Brain microvascular endothelial cell (primary cell): ENCODE measurements at regions not wholly inside any gene's neighbourhood (a gene's known extent, or its start where the extent isn't known, plus 50 kb on each side); places are given as distances from the start of the nearest gene placed in this dataset.

Experiments used
- DNase-seq: peaks from one replicate; pipeline ENCODE4 v3.0.0-alpha.2; 2020
- H3K27ac ChIP-seq: fragments of 250-450 bp; sonication (Bioruptor Pico); 2 replicates; pipeline ENCODE4 v1.5.1; 2020; ENCODE audit warnings: mild to moderate bottlenecking, moderate library complexity
- H3K27me3 ChIP-seq: fragments of 250-450 bp; sonication (Bioruptor Pico); replicated peaks from 2 replicates; pipeline ENCODE4 v1.5.1; 2020; ENCODE audit warnings: mild to moderate bottlenecking
- H3K36me3 ChIP-seq: fragments of 250-450 bp; sonication (Bioruptor Pico); replicated peaks from 2 replicates; pipeline ENCODE4 v1.5.1; 2020; ENCODE audit warnings: mild to moderate bottlenecking
- H3K4me3 ChIP-seq: 2 replicates; pipeline ENCODE4 v1.5.1; 2011; ENCODE audit warnings: low read depth, mild to moderate bottlenecking, control low read depth, low read length, moderate library complexity
- CTCF ChIP-seq: IDR thresholded peaks from 2 replicates; pipeline ENCODE4 v1.5.1; 2011; ENCODE audit warnings: low read depth, mild to moderate bottlenecking, moderate library complexity, low read length, control low read depth, inconsistent platforms; ENCODE audit errors: missing control alignments
- in situ Hi-C: cut with HindIII; loops from 2 replicates; pipeline ENCODE4 v1.10.0; 2017; ENCODE audit warnings: low sequenced_read_pairs, low pct_ligation_motif_present

- DNase-seq: no peak
- Histone ChIP-seq H3K27me3 (no peaks in the 10 kb centered on the region), H3K27ac (no peak overlapping the region), H3K4me3 (no peak overlapping the region), H3K36me3 (no peaks in the 10 kb centered on the region)
- in situ Hi-C loops: no loop called here
- TF ChIP-seq CTCF: no peak
Measured at GRCh38 chr18:35816003-35816402, 156.5 kb upstream of the RMP24 start.

GRCh38 chr18:35817604-35818352, 154.7 kb upstream of the RMP24 start:
- in situ Hi-C loops: no loop called here
- Histone ChIP-seq H3K36me3 (no peaks in the 10 kb centered on the region), H3K27ac (no peak overlapping the region), H3K4me3 (no peak overlapping the region), H3K27me3 (no peaks in the 10 kb centered on the region)
- DNase-seq: no peak
- TF ChIP-seq CTCF: no peak

DNA sequence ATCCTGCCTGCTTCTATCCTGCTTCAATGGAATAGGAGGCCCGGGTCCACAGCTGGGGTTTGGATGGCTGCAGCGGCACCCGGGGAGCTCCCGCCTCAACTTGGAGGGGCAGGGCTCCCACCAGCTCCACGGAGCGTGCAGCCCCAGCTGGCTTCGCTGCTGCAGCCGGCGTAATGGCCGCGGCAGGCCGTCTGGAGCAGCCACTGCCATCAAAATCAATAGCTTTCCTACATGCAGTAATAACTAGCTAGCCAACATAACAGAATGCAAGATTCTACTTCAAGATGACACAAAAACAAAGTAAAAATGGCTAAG, 154.2 kb upstream of the RMP24 start:
- no peak overlapping the region for H3K27ac ChIP-seq
- H3K4me3 ChIP-seq: no peak overlapping the region
- DNase-seq: no peak
- TF ChIP-seq CTCF: no peak
- no peaks in the 10 kb centered on the region for H3K27me3 ChIP-seq
- no peaks in the 10 kb centered on the region for H3K36me3 ChIP-seq
- in situ Hi-C loops: no loop called here

DNA sequence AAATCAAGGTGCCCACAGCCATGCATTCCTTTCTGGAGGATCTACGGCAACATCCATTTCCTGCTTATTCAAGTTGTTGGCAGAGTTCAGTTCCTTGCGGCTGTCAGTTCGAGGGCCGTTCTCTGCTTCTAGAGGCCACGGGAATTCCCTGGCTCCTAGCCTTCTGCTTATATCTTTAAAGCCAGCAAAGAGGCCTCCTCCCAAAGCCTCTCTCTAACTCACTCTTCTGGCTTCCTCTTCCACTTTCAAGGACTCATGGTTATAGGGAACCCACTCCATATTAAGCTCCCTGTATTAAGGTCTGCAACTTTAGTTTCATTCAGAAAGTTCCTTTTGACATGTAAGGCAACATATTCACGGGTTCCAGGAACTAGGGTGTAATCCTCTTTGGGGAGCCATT, 150.1 kb upstream of the RMP24 start:
- no peaks in the 10 kb centered on the region for H3K36me3 ChIP-seq
- no peak for TF ChIP-seq CTCF
- H3K4me3 ChIP-seq: no peak overlapping the region
- no peak for DNase-seq
- no peaks in the 10 kb centered on the region for H3K27me3 ChIP-seq
- H3K27ac ChIP-seq: no peak overlapping the region
- in situ Hi-C loops: no loop called here

GRCh38 chr18:35826477-35826876, 146.0 kb upstream of the RMP24 start:
- Histone ChIP-seq H3K36me3 (no peaks in the 10 kb centered on the region), H3K27me3 (no peaks in the 10 kb centered on the region), H3K27ac (no peak overlapping the region), H3K4me3 (no peak overlapping the region)
- in situ Hi-C loops: no loop called here
- no peak for DNase-seq
- no peak for TF ChIP-seq CTCF

DNA sequence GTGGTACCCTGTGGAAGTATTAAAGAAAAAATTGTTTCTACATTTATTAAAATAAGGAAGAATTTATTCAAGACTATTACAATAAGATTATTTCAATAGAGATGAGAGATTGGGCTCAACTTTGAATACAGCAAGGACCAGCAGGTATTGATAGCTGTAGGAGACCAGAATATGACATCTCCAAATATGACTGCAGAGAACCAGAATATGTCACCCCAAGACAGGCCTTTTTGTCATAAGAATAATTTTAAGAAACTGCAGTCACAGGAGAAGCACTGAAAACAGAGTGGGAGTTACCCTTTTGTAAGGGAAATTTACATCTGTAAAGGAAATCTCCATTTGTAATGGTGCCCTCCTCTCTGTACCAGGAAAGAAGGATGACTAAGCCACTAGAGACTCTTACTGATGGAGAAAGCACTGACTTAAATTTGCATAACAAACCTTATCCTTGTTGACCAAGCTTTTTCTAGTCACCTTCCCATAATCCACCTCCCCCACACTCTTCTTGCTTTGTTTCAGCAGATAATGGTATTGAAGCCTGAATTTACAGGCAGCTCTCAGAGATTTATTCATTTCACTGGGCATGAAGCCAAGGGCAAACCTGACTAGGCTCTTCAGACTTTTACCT, 145.1 kb upstream of the RMP24 start:
- Histone ChIP-seq H3K4me3 (no peak overlapping the region), H3K36me3 (no peaks in the 10 kb centered on the region), H3K27ac (no peak overlapping the region), H3K27me3 (no peaks in the 10 kb centered on the region)
- TF ChIP-seq CTCF: no peak
- DNase-seq: no peak
- in situ Hi-C loops: no loop called here
